GM12878 (cell line): ENCODE measurements at regions not wholly inside any gene's neighbourhood (a gene's known extent, or its start where the extent isn't known, plus 50 kb on each side); places are given as distances from the start of the nearest gene placed in this dataset.

ENCODE experiments used
- ATAC-seq: fragments of 200-7000 bp; cut with Tn5 transposase; 3 replicates; pipeline ENCODE4 v1.9.1; 2020; ENCODE audit warnings: mild to moderate bottlenecking, moderate library complexity
- BruUV-seq: library from RNA; stranded (reverse); fragments of 400-500 nt; replicated peaks from 2 replicates; lab custom pipeline; 2021; lab: Mats Ljungman, UMichigan
- CTCF ChIA-PET: fragments of 300-600 bp; sonication (Branson Sonifier 250); formaldehyde crosslinking; extraction: SDS; loops from one replicate; lab custom pipeline; 2021; ENCODE audit warnings: inconsistent platforms; lab: Yijun Ruan, JAX
- POLR2A ChIA-PET: fragments of 350-600 bp; formaldehyde crosslinking; extraction: SDS; loops from one replicate; lab custom pipeline; 2021; ENCODE audit warnings: inconsistent platforms; lab: Charles Lee
- RAD21 ChIA-PET: fragments of 300-600 bp; sonication (Branson Sonifier 250); formaldehyde crosslinking; loops from one replicate; lab custom pipeline; 2023; ENCODE audit warnings: antibody characterized with exemption; ENCODE audit not compliant: unreplicated experiment; lab: Charles Lee
- SMC1A ChIA-PET: fragments of 300-600 bp; sonication (Branson Sonifier 250); formaldehyde crosslinking; loops from one replicate; lab custom pipeline; 2023; ENCODE audit not compliant: unreplicated experiment, uncharacterized antibody; lab: Charles Lee
- DNase-seq: peaks from one replicate; pipeline ENCODE4 v3.0.0-alpha.2; 2011; ENCODE audit warnings: low read depth, low spot score
- FAIRE-seq: peaks from 3 replicates; lab custom pipeline; 2011; peaks lifted over from hg19 to GRCh38; lab: Jason Lieb, UNC
- H2AFZ ChIP-seq: 2 replicates; pipeline ENCODE4 v1.6.0; 2011; ENCODE audit warnings: low read depth, low read length, control low read depth; ENCODE audit not compliant: control insufficient read depth
- H3K27ac ChIP-seq: 2 replicates; pipeline ENCODE4 v1.5.1; 2011; ENCODE audit warnings: control low read depth; ENCODE audit not compliant: control insufficient read depth, insufficient read depth
- H3K27me3 ChIP-seq, 2 experiments: replicated peaks in 1 of 2; 2 replicates each; pipeline versions ENCODE4 v1.6.0 to v1.6.1; 2011; ENCODE audit warnings: low read length in 1 of 2; ENCODE audit not compliant: control insufficient read depth in 2 of 2, insufficient read depth in 2 of 2
- H3K36me3 ChIP-seq, 2 experiments: 2 replicates each; pipeline ENCODE4 v1.5.1; 2011; ENCODE audit warnings: low read length in 1 of 2; ENCODE audit not compliant: control insufficient read depth in 2 of 2, insufficient read depth in 2 of 2
- H3K4me1 ChIP-seq: 2 replicates; pipeline ENCODE4 v1.6.1; 2011; ENCODE audit warnings: mild to moderate bottlenecking, low read length, moderate library complexity, mixed read lengths; ENCODE audit not compliant: control insufficient read depth, insufficient read depth
- H3K4me2 ChIP-seq: 2 replicates; pipeline ENCODE4 v1.6.0; 2011; ENCODE audit warnings: control low read depth; ENCODE audit not compliant: control insufficient read depth, insufficient read depth
- H3K4me3 ChIP-seq: fragments of 200-600 bp; sonication (generic); 2 replicates; pipeline ENCODE4 v1.5.1; 2016
- H3K79me2 ChIP-seq: 2 replicates; pipeline ENCODE4 v1.6.0; 2011; ENCODE audit warnings: low read length; ENCODE audit not compliant: control insufficient read depth, insufficient read depth
- H3K9ac ChIP-seq: 2 replicates; pipeline ENCODE4 v1.8.0; 2011; ENCODE audit warnings: low read length, control low read depth, mixed read lengths; ENCODE audit not compliant: control insufficient read depth, insufficient read depth
- H3K9me3 ChIP-seq: replicated peaks from 3 replicates; pipeline ENCODE4 v1.5.1; 2011; ENCODE audit warnings: mild to moderate bottlenecking, low read length; ENCODE audit not compliant: control insufficient read depth, insufficient read depth
- H4K20me1 ChIP-seq: 2 replicates; pipeline ENCODE4 v1.6.0; 2011; ENCODE audit not compliant: control insufficient read depth, insufficient read depth
- BCLAF1 ChIP-seq: fragments of 450-650 bp; IDR thresholded peaks from 2 replicates; pipeline ENCODE4 v1.6.1; 2017; ENCODE audit warnings: antibody characterized with exemption, mild to moderate bottlenecking, moderate library complexity
- CUX1 ChIP-seq: IDR thresholded peaks from 2 replicates; pipeline ENCODE4 v1.6.1; 2012; ENCODE audit warnings: improper control_type of control experiment, low read depth, low read length; ENCODE audit not compliant: insufficient replicate concordance
- SREBF2 ChIP-seq: IDR thresholded peaks from 2 replicates; pipeline ENCODE4 v1.6.1; 2012; ENCODE audit warnings: mild to moderate bottlenecking, low read length
- ZNF622 ChIP-seq: fragments of 450-650 bp; IDR thresholded peaks from 2 replicates; pipeline ENCODE4 v1.6.1; 2017; ENCODE audit warnings: mild to moderate bottlenecking, inconsistent platforms
- ZSCAN29 ChIP-seq: fragments of 450-650 bp; IDR thresholded peaks from 2 replicates; pipeline ENCODE4 v1.6.1; 2017; ENCODE audit warnings: mild to moderate bottlenecking, moderate library complexity
- WGBS: methylation state at CpG from one replicate; pipeline ENCODE4 v1.1.6; 2016; ENCODE audit warnings: low lambda C conversion rate; ENCODE audit not compliant: insufficient replicate concordance, insufficient coverage; ENCODE audit errors: missing lambda C conversion rate; 5-methylcytosine and 5-hydroxymethylcytosine counted together
- in situ Hi-C: fragments of 300-500 bp; cut with MboI; formaldehyde crosslinking; loops from 9 replicates; pipeline ENCODE4 v1.14.3; 2018; ENCODE audit warnings: mixed read lengths
- intact Hi-C: fragments of 100-400 bp; cut with micrococcal nuclease; formaldehyde crosslinking; loops from one replicate; pipeline ENCODE4 v1.14.2; 2022; ENCODE audit not compliant: unreplicated experiment

DNA sequence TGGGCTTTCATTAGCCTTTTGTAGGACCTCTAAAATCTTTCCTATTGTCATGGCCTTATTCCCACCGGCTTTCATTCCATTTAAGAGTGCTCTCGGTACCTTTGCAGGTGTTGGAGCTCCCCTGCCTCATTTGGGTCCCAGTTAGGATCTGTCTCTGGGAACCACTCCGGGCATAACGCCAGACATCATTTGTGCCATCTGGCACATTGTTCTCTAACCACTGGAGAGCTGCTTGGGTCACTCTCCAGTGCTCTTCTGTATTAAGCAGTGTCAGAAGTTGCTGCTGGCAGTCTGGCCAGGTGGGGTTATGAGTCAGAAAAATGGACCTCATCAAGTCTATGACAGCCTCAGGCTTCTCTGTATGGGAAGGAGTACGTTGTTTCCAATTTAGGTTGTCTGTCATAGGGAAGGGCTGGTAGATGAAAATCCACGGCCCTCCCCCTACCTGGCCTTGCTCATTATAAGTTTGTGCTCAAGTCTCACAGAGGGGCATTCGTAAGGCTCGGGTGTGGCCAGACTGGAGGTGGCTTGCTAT, 62.9 kb upstream of the MOCS1 start:
- Histone ChIP-seq H3K9me3 (peaks cover 4% of the 10 kb centered on the region; the same call in 2 of the 3 replicates), H3K9ac (no peak overlapping the region), H3K27me3 (no peaks in the 10 kb centered on the region), H3K79me2 (no peaks in the 10 kb centered on the region), H3K36me3 (no peaks in the 10 kb centered on the region), H3K4me2 (no peak overlapping the region), H4K20me1 (no peaks in the 10 kb centered on the region), H3K4me1 (no peaks in the 10 kb centered on the region), H2AFZ (no peak overlapping the region), H3K27ac (no peak overlapping the region), H3K4me3 (no peak overlapping the region)
- BruUV-seq = no TSS peak
- no peak for ATAC-seq
- intact Hi-C loops = no loop called here
- ChIA-PET RAD21 (no interaction called here), CTCF (interaction anchor here (1.2 kb wide), 1 partner anchor 12 kb away, joined by 3 read pairs; no protein-coding TSS in a partner anchor), POLR2A (interaction anchor here (1.1 kb wide), 1 partner anchor 8 kb away, joined by 3 read pairs; no protein-coding TSS in a partner anchor), SMC1A (interaction anchor here (0.6 to 1.1 kb wide), 3 partner anchors 8 to 311 kb away, joined by 3 to 5 read pairs (median 3); no protein-coding TSS in a partner anchor)
- TF ChIP-seq SREBF2 = no peak
- TF ChIP-seq CUX1 = no peak
- no peak for TF ChIP-seq ZSCAN29
- TF ChIP-seq ZNF622 = no peak
- no peak for TF ChIP-seq BCLAF1
- 9% methylated on average over 8 of the region's 8 CpGs for WGBS
- no peak for FAIRE-seq
- no peak for DNase-seq
- in situ Hi-C loops = no loop called here
